Uterus (tissue), 3 donors: ENCODE measurements at regions not wholly inside any gene's neighbourhood (a gene's known extent, or its start where the extent isn't known, plus 50 kb on each side); places are given as distances from the start of the nearest gene placed in this dataset.

Source experiments
- DNase-seq, 2 donors: peaks; one replicate each; pipeline ENCODE4 v3.0.0-alpha.2; 2019 to 2020
- H3K27ac ChIP-seq, 2 donors: fragments of 200-600 bp; sonication (generic); 1 replicate in 1 of 2; 2 replicates in 1 of 2; pipeline ENCODE4 v1.5.1; 2016 to 2018
- H3K27me3 ChIP-seq, 2 donors: fragments of 200-600 bp; sonication (generic); one replicate each; pipeline ENCODE4 v1.5.1; 2018 to 2019; ENCODE audit warnings: control low read depth in 1 of 2
- H3K36me3 ChIP-seq, 2 donors: fragments of 200-600 bp; sonication (generic); one replicate each; pipeline ENCODE4 v1.5.1; 2019; ENCODE audit warnings: control low read depth in 1 of 2
- H3K4me1 ChIP-seq, 2 donors: fragments of 200-600 bp; sonication (generic); one replicate each; pipeline ENCODE4 v1.5.1; 2018 to 2019; ENCODE audit warnings: control low read depth in 1 of 2
- H3K4me3 ChIP-seq, 2 donors: fragments of 200-600 bp; sonication (generic); 1 replicate in 1 of 2; 2 replicates in 1 of 2; pipeline ENCODE4 v1.5.1; 2018 to 2019; ENCODE audit warnings: mild to moderate bottlenecking in 1 of 2
- H3K9me3 ChIP-seq, 2 donors: fragments of 200-600 bp; sonication (generic); one replicate each; pipeline ENCODE4 v1.5.1; 2019; ENCODE audit warnings: control low read depth in 1 of 2
- POLR2A ChIP-seq, 2 donors: fragments of 450-650 bp; IDR thresholded peaks; one replicate each; pipeline ENCODE4 v1.6.1; 2016; ENCODE audit warnings: antibody characterized with exemption in 2 of 2, mild to moderate bottlenecking in 1 of 2, moderate library complexity in 1 of 2
- intact Hi-C: fragments of 100-400 bp; cut with DNase I; formaldehyde crosslinking; loops from one replicate; pipeline ENCODE4 v1.15.1; 2023; ENCODE audit warnings: low total_unique reads
- TF ChIP-seq, protein P1 (sequence below), 4 experiments: fragments of 200-600 bp in 2 of 4; fragments of 450-650 bp in 2 of 4; sonication (generic) in 2 of 4; IDR thresholded peaks; one replicate each; pipeline ENCODE4 v1.5.1; 2016 to 2019; ENCODE audit warnings: antibody characterized with exemption in 4 of 4, mild to moderate bottlenecking in 2 of 4, moderate library complexity in 1 of 4
- donor health status: DM: yes; HTN: yes; CAD: no.

DNA sequence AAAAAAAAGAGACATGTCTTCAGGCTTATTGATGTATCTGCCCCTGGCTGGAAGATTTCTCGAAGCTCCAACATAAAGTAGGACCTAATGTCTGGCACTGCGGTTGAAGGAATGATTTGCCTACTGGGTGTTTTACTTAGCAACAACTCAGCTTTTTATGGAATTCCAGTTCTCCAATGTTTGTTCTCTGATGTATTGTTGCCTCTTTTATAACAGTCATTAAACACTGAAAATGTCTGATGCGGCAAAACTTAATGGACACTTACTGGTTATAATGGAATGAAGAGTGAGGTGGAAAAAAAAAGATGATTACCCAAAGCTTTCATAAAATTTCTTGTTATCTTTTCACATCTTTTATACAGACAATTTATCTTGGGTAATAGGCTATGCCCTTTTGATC, 75.6 kb upstream of the ZFP42 start:
- H3K27ac ChIP-seq = no peak overlapping the region
- H3K36me3 ChIP-seq = no peaks in the 10 kb centered on the region
- intact Hi-C loops = no loop called here
- DNase-seq = no peak
- H3K27me3 ChIP-seq = no peaks in the 10 kb centered on the region
- H3K9me3 ChIP-seq = no peaks in the 10 kb centered on the region
- H3K4me1 ChIP-seq = no peaks in the 10 kb centered on the region
- H3K4me3 ChIP-seq = no peak overlapping the region
- TF ChIP-seq POLR2A (IDR thresholded peaks at IDR 0.05) = no peak
- TF ChIP-seq, protein P1, sequence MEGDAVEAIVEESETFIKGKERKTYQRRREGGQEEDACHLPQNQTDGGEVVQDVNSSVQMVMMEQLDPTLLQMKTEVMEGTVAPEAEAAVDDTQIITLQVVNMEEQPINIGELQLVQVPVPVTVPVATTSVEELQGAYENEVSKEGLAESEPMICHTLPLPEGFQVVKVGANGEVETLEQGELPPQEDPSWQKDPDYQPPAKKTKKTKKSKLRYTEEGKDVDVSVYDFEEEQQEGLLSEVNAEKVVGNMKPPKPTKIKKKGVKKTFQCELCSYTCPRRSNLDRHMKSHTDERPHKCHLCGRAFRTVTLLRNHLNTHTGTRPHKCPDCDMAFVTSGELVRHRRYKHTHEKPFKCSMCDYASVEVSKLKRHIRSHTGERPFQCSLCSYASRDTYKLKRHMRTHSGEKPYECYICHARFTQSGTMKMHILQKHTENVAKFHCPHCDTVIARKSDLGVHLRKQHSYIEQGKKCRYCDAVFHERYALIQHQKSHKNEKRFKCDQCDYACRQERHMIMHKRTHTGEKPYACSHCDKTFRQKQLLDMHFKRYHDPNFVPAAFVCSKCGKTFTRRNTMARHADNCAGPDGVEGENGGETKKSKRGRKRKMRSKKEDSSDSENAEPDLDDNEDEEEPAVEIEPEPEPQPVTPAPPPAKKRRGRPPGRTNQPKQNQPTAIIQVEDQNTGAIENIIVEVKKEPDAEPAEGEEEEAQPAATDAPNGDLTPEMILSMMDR (IDR thresholded peaks at IDR 0.05) = no peak

DNA sequence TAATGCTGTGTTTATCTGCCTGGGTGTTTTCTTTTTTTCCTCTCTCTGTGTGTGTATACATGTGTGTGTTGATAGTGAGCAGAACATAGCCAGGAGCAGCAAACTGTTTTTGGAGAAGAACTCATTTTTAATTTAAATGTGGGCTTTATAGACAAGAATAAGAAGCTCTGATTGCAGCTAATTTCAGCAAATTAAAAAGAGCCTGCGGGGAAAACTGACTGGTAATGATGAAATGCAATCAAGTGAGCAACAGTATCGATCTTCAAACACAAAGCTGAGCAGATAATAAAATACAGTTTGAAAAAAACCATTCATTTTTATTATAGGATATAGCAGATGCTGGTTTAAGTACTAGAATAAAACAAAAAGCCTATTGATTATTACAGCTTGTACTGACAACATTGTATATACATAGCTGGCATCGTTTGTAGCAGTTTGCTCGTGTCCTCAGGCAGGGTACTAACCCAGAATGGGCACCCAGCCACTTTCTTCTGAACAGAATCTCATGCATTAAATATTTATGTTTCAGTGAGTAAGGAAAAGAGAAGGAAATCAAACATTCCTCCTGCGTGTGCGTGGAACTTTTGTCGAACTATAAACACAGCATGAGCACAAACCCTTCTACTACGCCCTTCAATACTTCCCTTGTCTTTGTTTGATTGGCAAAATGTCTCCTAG, 73.5 kb upstream of the ZFP42 start:
- H3K9me3 ChIP-seq = no peaks in the 10 kb centered on the region
- H3K27ac ChIP-seq = no peak overlapping the region
- TF ChIP-seq POLR2A (IDR thresholded peaks at IDR 0.05) = no peak
- TF ChIP-seq, protein P1 (IDR thresholded peaks at IDR 0.05) = no peak
- H3K4me1 ChIP-seq = no peaks in the 10 kb centered on the region
- intact Hi-C loops = no loop called here
- no peaks in the 10 kb centered on the region for H3K27me3 ChIP-seq
- no peak for DNase-seq
- H3K36me3 ChIP-seq = no peaks in the 10 kb centered on the region
- no peak overlapping the region for H3K4me3 ChIP-seq

DNA sequence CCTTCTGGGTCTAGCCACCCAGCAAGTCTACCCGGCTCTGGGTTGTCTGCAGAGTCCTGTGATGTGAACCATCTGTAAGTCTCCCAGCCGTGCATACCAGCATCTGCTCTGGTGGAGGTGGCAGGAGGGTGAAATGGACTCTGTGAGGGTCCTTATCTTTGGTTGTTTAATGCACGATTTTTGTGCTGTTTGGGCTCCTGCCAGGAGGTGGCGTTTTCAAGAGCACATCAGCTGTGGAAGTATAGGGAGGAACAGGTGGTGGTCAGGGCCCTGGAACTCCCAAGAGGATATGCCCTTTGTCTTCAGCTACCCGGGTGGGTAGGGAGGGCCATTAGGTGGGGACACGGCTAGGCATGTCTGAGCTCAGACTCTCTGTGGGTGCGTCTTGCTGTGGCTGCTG, 66.5 kb upstream of the ZFP42 start:
- Histone ChIP-seq H3K9me3 (no peaks in the 10 kb centered on the region), H3K27me3 (no peaks in the 10 kb centered on the region), H3K36me3 (no peaks in the 10 kb centered on the region), H3K27ac (no peak overlapping the region), H3K4me3 (no peak overlapping the region), H3K4me1 (no peaks in the 10 kb centered on the region)
- TF ChIP-seq POLR2A (IDR thresholded peaks at IDR 0.05) = no peak
- TF ChIP-seq, protein P1 (IDR thresholded peaks at IDR 0.05) = no peak
- intact Hi-C loops = no loop called here
- DNase-seq = no peak

DNA sequence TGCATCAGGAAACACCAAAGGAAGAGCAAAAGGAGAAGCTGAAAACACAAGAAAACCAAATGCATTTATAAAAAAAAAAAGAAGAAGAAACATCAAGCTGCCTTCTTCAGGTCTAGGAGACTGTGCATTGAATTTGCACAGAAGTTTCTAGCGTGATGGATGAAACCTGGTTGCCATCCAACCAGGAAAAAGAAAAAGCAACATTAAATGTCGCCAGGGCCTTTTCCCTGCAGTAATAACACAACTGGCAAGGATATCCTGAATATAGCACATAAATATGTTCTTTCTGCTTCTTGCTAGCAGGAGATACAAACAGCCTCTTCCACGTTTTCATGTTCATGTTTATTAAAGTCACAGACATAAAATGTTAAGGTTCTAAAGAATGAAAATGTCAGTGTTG, 60.8 kb upstream of the ZFP42 start:
- no peak overlapping the region for H3K4me3 ChIP-seq
- H3K27me3 ChIP-seq = no peaks in the 10 kb centered on the region
- H3K27ac ChIP-seq = no peak overlapping the region
- intact Hi-C loops = no loop called here
- TF ChIP-seq, protein P1 (IDR thresholded peaks at IDR 0.05) = no peak
- TF ChIP-seq POLR2A (IDR thresholded peaks at IDR 0.05) = no peak
- H3K36me3 ChIP-seq = no peaks in the 10 kb centered on the region
- H3K4me1 ChIP-seq = no peaks in the 10 kb centered on the region
- H3K9me3 ChIP-seq = no peaks in the 10 kb centered on the region
- DNase-seq = no peak

DNA sequence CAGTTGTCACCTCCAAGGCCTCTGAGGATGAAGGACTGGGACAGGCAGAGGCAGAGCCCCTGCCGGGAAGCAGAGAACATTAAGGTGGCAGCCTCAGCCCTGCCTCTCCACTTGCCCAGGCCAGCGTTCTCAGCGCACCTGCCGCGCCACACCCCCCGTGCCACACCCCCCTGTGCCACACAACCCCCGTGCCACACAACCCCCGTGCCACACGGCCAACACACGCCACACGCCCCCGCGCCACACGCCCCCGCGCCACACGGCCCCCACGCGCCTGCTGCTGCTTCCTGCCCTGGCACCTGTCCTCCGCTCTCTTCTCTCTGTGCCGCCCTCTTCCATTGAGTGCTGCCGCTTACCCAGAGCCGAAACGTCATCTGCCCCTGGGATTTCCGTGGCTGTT, 58.0 kb upstream of the ZFP42 start:
- H3K4me1 ChIP-seq = no peaks in the 10 kb centered on the region
- no peak for DNase-seq
- intact Hi-C loops = no loop called here
- no peak for TF ChIP-seq POLR2A (IDR thresholded peaks at IDR 0.05)
- TF ChIP-seq, protein P1 (IDR thresholded peaks at IDR 0.05) = no peak
- no peaks in the 10 kb centered on the region for H3K36me3 ChIP-seq
- no peak overlapping the region for H3K4me3 ChIP-seq
- no peaks in the 10 kb centered on the region for H3K9me3 ChIP-seq
- no peak overlapping the region for H3K27ac ChIP-seq
- no peaks in the 10 kb centered on the region for H3K27me3 ChIP-seq
